RPMI7951 (cell line): ENCODE measurements at regions not wholly inside any gene's neighbourhood (a gene's known extent, or its start where the extent isn't known, plus 50 kb on each side); places are given as distances from the start of the nearest gene placed in this dataset.
"Not testable (repeated sequence)": the region's sequence is repeated elsewhere in the genome, so short reads cannot be mapped to it uniquely, and the experiment has no call there.

ENCODE experiments used
- DNase-seq: peaks from one replicate; pipeline ENCODE4 v3.0.0-alpha.2; 2012; ENCODE audit warnings: low read depth

- DNase-seq, result no peak
Measured at GRCh38 chr14:105600939-105601359, 74.6 kb downstream of the TMEM121 start.

DNA sequence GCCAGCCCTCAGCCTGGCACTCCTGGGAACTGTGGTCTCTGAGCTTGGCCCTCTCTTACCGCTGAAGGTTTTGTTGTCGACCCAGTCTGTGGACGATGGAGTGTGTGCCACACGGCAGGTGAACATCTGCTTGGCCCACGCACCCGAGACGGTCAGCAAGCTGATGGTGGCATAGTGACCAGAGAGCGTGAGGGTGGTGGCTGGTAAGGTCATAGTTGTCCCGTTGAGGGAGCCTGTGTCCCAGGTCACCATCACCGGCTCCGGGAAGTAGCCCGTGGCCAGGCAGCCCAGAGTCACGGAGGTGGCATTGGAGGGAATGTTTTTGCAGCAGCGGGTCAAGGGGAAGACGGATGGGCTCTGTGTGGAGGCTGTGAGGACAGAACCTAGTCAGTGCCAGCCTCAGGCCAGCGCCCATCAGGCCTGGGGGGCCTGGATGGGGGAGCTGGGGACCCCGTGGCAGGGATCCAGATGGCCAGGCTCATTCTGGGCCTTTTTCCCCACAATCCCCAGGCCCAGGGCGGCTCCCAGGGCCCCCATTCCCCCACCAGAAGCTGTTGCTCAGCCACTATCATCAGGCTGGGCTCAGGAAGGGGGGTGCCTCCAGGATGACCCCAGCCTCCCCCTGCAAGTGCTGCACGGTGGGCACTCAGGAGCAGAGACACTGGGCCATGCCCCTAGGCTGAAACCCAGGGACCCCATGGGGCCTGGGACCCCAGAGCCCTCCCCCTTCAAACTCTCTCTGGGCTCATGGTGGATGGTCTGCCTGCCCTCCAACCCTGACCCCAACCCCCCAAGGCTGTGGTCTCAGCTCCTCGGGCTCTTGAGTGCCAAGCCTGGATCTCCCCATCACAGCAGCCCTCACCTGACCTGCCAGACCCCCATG lies 75.2 kb downstream of the TMEM121 start:
- DNase-seq, result no peak

GRCh38 chr14:105602243-105602750 lies 75.9 kb downstream of the TMEM121 start:
- DNase-seq, result no peak

- no peak for DNase-seq
Measured at GRCh38 chr14:105602799-105603793, 76.7 kb downstream of the TMEM121 start.

DNA sequence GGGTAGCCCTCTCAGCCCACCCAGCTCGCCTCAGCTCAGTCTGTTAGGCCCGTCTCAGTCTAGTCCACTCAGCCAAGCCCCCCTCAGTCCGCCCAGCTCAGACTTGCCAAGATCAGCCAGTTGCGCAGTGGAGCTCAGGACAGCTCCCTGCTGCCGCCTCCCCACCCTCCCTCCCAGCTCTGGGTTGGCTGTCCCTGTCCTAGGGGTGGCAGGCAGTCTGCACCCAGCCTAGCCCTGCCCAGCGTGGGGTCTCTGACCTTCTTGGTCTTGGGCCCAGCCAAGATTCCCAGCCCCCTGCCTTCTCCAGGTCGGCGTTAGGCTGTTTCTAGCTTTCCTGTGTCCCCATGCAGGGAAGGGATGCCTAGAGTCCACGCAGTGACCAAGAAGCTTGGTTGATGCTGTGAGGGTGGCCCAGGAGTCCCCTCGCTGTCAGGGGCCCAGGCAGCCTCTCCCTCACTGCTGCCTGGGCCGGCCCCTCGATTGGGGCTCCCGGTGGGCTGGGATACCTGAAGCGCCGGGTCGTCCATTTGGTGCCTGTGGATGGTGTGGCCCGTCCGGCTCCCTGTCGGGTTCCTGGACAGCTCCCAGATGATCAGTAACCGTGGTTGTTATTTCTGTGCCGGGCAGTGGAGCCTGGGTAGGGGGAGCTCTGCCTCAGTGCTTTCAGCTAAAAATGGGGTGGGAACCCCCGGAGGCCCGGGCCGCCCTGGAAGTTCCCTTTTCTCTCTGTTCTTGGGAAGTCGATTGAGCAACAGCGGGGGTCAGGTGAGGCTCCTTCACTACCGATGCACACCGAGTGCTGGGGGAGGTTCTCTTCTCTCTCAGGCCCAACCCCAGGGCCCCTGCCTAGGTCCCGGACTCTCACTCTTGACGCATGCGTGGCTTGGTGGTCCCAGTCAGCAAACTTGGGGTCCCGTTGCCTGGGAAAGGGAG lies 78.4 kb downstream of the TMEM121 start:
- not testable (repeated sequence) for DNase-seq

GRCh38 chr14:105605464-105606304 lies 79.3 kb downstream of the TMEM121 start:
- DNase-seq, result no peak

DNA sequence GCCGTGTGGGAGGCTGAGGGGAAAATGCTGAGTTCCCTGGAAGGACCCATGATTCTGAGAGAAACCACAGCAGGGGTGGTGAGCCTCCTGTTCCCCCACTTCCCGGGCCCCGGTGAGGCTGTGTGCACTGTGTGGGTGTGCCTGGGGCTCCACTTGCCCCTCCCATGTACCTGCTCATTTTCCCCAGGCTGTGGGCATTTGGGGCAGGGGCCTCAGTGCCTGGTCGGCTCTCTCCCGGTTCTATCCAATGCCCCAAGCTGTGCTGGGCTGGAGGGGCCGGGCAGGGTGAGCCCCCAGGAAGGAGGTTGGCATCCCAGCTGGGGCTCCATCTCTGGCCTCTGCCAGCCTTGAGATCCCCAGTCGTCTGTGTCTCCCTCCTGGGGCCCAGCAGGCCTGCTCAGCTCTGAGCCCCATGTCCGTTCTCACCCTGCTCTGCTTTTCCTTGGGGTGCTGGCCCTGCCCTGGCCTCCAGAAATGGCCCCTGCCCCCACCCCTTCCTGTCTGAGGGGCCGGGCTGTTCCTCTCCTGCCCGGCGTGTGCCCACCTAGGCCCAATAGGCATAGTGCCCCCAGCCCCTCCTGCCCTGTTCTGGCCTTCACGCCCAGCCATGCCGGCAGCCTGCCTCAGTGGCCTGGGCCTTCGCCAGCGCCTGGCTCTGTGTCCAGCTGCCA lies 80.1 kb downstream of the TMEM121 start:
- not testable (repeated sequence) for DNase-seq

DNA sequence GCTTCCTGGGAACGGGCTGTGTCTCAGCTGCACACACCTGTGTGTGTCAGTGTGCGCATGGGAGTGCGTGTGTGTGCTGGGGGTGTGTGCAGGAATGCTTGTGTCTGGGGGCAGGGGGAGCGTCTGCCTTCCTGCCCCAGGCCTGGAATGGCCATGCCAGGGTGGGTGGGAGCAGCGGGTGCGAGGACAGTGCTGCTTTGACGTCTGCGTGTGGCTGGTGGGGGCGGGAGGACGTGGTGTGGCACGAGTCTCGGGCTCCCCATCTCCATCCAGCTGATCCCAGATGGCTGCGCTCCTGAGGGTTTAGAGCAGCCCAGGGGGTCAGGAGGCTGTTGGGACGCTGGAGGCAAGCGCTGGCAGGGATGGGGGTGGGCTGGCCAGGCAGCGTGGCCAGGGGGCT lies 80.6 kb downstream of the TMEM121 start:
- DNase-seq, result not testable (repeated sequence)

DNA sequence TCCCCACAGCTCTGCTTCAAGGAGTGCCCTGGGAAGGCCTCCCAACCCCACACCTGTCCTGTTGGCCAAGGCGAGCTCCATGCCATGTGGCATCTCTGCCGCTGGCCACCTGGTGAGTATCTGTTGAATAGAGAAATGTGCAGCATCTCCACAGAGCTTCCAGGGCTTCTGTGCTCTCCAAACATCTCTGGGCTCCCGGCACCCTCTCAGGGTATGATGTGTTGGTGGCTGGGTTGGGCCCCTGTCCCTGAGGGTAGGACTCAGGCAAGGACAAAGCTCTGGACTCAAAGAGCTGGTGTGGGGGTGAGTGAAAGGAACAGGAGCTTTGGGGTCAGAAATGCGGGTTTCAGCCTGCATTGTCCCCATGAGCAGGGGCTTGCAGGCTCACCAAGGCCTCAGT lies 88.6 kb downstream of the TMEM121 start:
- DNase-seq, result not testable (repeated sequence)

GRCh38 chr14:105615986-105616801 lies 89.8 kb downstream of the TMEM121 start:
- DNase-seq, result not testable (repeated sequence)

GRCh38 chr14:105616802-105617192 lies 90.4 kb downstream of the TMEM121 start:
- no peak for DNase-seq

- no peak for DNase-seq
Measured at GRCh38 chr14:105617201-105617777, 90.9 kb downstream of the TMEM121 start.

GRCh38 chr14:105617805-105618204 lies 91.4 kb downstream of the TMEM121 start:
- DNase-seq, result not testable (repeated sequence)

GRCh38 chr14:105619324-105619723 lies 92.9 kb downstream of the TMEM121 start:
- not testable (repeated sequence) for DNase-seq

DNA sequence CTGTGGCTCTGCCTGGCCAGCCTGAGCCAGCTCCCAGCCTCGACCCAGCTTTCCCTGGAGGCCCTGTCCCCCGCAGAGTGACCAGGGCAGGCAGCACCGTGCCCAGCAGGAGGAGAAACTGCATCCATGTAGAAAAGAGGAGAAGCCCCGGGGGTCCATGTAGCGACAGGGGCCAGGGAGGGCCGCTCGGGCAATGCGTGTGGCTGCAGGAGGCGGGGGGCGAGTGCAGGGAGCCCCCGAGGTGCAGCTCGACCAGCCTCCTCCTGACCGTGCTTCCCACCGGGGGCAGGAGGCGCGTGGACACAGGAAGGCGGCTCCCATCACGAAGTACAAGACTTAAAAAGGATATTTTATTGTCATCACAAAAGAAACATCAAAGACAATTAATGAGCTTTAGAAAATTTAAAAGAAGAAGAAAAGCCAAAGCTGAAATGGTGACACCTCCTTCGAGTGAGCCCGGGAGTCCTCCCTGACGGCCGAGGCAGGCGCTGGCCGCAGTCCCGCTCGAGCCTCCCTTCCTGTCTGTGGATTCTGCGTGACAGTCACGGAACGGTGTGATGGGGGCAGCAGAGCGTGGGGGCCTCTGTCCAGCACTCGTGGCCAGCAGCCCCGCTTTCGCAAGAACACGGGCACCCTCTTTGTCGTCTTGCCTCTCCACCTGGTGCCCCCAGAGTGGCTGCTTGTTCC lies 93.9 kb downstream of the TMEM121 start:
- DNase-seq, result not testable (repeated sequence)

GRCh38 chr14:105620865-105621471 lies 94.6 kb downstream of the TMEM121 start:
- not testable (repeated sequence) for DNase-seq
